CD4-positive, alpha-beta T cell (primary cell): ENCODE measurements at regions not wholly inside any gene's neighbourhood (a gene's known extent, or its start where the extent isn't known, plus 50 kb on each side); places are given as distances from the start of the nearest gene placed in this dataset.

Experiments used
- ATAC-seq: fragments of 200-7000 bp; cut with Tn5 transposase; one replicate; pipeline ENCODE4 v1.10.0; 2022; ENCODE audit warnings: mild to moderate bottlenecking; ENCODE audit not compliant: poor library complexity
- CTCF ChIA-PET: fragments of 350-600 bp; sonication (Branson Sonifier 250); formaldehyde crosslinking; loops from one replicate; lab custom pipeline; 2021; ENCODE audit warnings: antibody characterized with exemption, inconsistent platforms; lab: Charles Lee
- POLR2A ChIA-PET: fragments of 350-600 bp; sonication (Branson Sonifier 250); formaldehyde crosslinking; loops from one replicate; lab custom pipeline; 2021; ENCODE audit warnings: antibody characterized with exemption, inconsistent platforms; lab: Charles Lee
- DNase-seq, 14 experiments: peaks; one replicate each; pipeline ENCODE4 v3.0.0-alpha.2; 2013 to 2020; ENCODE audit warnings: mixed read lengths in 2 of 14
- H3K27ac ChIP-seq, 2 donors: one replicate each; pipeline versions ENCODE4 v1.5.1 to v1.7.0; 2013; ENCODE audit warnings: low read length in 2 of 2, low read depth in 1 of 2, mild to moderate bottlenecking in 1 of 2
- H3K27me3 ChIP-seq, 2 experiments: 1 replicate in 1 of 2; 2 replicates in 1 of 2; pipeline versions ENCODE4 v1.6.1 to v1.7.0; 2013; ENCODE audit warnings: low read length in 2 of 2, control low read depth in 1 of 2, mild to moderate bottlenecking in 1 of 2, moderate library complexity in 1 of 2; ENCODE audit not compliant: insufficient read depth in 2 of 2, control insufficient read depth in 1 of 2
- H3K36me3 ChIP-seq: one replicate; pipeline ENCODE4 v1.6.1; 2013; ENCODE audit warnings: low read length, control low read depth; ENCODE audit not compliant: insufficient read depth
- H3K4me1 ChIP-seq: one replicate; pipeline ENCODE4 v1.6.1; 2013; ENCODE audit warnings: low read length, control low read depth; ENCODE audit not compliant: insufficient read depth
- H3K4me3 ChIP-seq: one replicate; pipeline ENCODE4 v1.5.1; 2013; ENCODE audit warnings: mild to moderate bottlenecking, low read length, moderate library complexity
- H3K9me3 ChIP-seq, 2 experiments: 1 replicate in 1 of 2; 2 replicates in 1 of 2; pipeline versions ENCODE4 v1.6.1 to v1.7.0; 2013; ENCODE audit warnings: low read length in 2 of 2, mild to moderate bottlenecking in 2 of 2, control low read depth in 1 of 2, moderate library complexity in 1 of 2; ENCODE audit not compliant: control insufficient read depth in 1 of 2, insufficient read depth in 1 of 2
- H3K27ac Mint-ChIP-seq: one replicate; pipeline ENCODE4 v1.8.0; 2020; ENCODE audit warnings: mixed read lengths
- H3K27me3 Mint-ChIP-seq: one replicate; pipeline ENCODE4 v1.8.0; 2021; ENCODE audit warnings: mixed read lengths
- H3K36me3 Mint-ChIP-seq: one replicate; pipeline ENCODE4 v1.8.0; 2021; ENCODE audit warnings: low read depth, mixed read lengths
- H3K4me1 Mint-ChIP-seq: one replicate; pipeline ENCODE4 v1.8.0; 2021; ENCODE audit warnings: low read depth, mixed read lengths
- H3K4me3 Mint-ChIP-seq: one replicate; pipeline ENCODE4 v1.8.0; 2020; ENCODE audit warnings: mild to moderate bottlenecking, mixed read lengths
- H3K9me3 Mint-ChIP-seq: one replicate; pipeline ENCODE4 v1.8.0; 2020; ENCODE audit warnings: mixed read lengths
- CTCF ChIP-seq: fragments of 200-600 bp; IDR thresholded peaks from one replicate; pipeline ENCODE4 v1.8.0; 2022; ENCODE audit warnings: antibody characterized with exemption, mild to moderate bottlenecking
- intact Hi-C, 2 experiments: fragments of 100-400 bp; cut with DNase I in 1 of 2; cut with micrococcal nuclease in 1 of 2; formaldehyde crosslinking; loops; one replicate each; pipeline versions ENCODE4 v1.15.1 to v1.9.0; 2023 to 2025; cut with DNase I, micrococcal nuclease

GRCh38 chr14:98721061-98721460, 550.9 kb downstream of the BCL11B start:
- Histone ChIP-seq H3K27me3 (no peaks in the 10 kb centered on the region), H3K27ac (no peak overlapping the region), H3K36me3 (no peaks in the 10 kb centered on the region), H3K4me1 (no peaks in the 10 kb centered on the region), H3K9me3 (peaks cover 0 to 4% of the 10 kb centered on the region in 2 experiments), H3K4me3 (no peak overlapping the region)
- no peaks in the 10 kb centered on the region for H3K36me3 Mint-ChIP-seq
- ChIA-PET CTCF (no interaction called here), POLR2A (no interaction called here)
- DNase-seq (no peak), ATAC-seq (no peak)
- no peak overlapping the region for H3K27ac Mint-ChIP-seq
- intact Hi-C loops, result no loop called here
- H3K9me3 Mint-ChIP-seq, result no peaks in the 10 kb centered on the region
- no peaks in the 10 kb centered on the region for H3K27me3 Mint-ChIP-seq
- H3K4me1 Mint-ChIP-seq, result peaks cover 10% of the 10 kb centered on the region
- TF ChIP-seq CTCF, result no peak
- no peak overlapping the region for H3K4me3 Mint-ChIP-seq

DNA sequence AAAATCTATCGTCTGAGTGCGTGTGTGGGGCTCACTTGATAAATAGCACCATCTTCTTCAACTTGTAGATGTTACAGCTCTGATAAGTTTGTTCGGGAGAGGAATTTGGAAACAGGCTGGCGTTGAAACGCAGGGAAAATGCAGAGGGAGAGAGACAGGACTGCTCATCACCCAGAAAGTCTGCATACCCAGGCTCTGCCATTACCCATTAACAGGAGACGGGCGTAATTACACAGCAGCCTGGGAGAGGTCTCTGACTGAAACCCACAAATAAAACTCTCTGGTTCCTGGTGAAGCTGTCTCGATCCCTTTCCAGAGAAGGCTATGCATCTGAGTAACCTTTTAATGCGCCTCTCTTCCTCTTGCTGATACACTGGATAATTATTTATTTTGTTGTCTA, 547.3 kb downstream of the BCL11B start:
- DNase-seq (no peak), ATAC-seq (no peak)
- Mint-ChIP-seq H3K27ac (no peak overlapping the region), H3K9me3 (no peaks in the 10 kb centered on the region), H3K36me3 (no peaks in the 10 kb centered on the region), H3K4me1 (peaks cover 10% of the 10 kb centered on the region), H3K27me3 (no peaks in the 10 kb centered on the region), H3K4me3 (no peak overlapping the region)
- H3K9me3 ChIP-seq, result peaks cover 0 to 7% of the 10 kb centered on the region in 2 experiments
- ChIA-PET POLR2A (no interaction called here), CTCF (no interaction called here)
- H3K36me3 ChIP-seq, result no peaks in the 10 kb centered on the region
- H3K4me3 ChIP-seq, result no peak overlapping the region
- no peaks in the 10 kb centered on the region for H3K4me1 ChIP-seq
- intact Hi-C loops, result no loop called here
- no peak for TF ChIP-seq CTCF
- H3K27me3 ChIP-seq, result no peaks in the 10 kb centered on the region
- H3K27ac ChIP-seq, result no peak overlapping the region

DNA sequence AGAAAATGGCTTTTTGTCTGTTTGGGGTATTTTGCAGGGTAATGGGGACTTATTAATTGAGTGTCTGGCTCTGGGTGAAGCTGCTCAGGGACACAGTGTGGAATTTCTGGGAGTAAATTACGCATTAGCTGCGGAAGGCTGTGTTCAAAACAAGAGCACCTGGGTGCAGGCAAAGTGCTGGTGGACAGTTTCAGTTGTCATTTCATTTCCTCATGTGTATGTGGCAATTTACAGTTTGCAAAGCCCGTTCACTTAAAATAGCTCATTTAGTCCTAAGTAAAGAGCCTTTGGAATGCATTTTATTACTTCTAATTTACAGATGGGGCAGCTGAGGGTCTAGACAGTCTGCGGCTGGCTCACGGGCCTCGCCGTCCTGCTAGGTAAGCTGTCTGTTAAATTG, 546.8 kb downstream of the BCL11B start:
- Histone ChIP-seq H3K27me3 (no peaks in the 10 kb centered on the region), H3K9me3 (peaks cover 0 to 7% of the 10 kb centered on the region in 2 experiments), H3K27ac (no peak overlapping the region), H3K36me3 (no peaks in the 10 kb centered on the region), H3K4me3 (no peak overlapping the region), H3K4me1 (no peaks in the 10 kb centered on the region)
- no peaks in the 10 kb centered on the region for H3K27me3 Mint-ChIP-seq
- no peak for ATAC-seq
- H3K36me3 Mint-ChIP-seq, result no peaks in the 10 kb centered on the region
- intact Hi-C loops, result no loop called here
- no peaks in the 10 kb centered on the region for H3K9me3 Mint-ChIP-seq
- DNase-seq, result no peak
- POLR2A ChIA-PET, result no interaction called here
- H3K4me3 Mint-ChIP-seq, result no peak overlapping the region
- CTCF ChIA-PET, result no interaction called here
- H3K27ac Mint-ChIP-seq, result no peak overlapping the region
- TF ChIP-seq CTCF, result no peak
- H3K4me1 Mint-ChIP-seq, result peaks cover 10% of the 10 kb centered on the region
